SK-N-SH treated with all-trans-retinoic acid at 6 μM for 48 hours (cell line): ENCODE measurements at regions not wholly inside any gene's neighbourhood (a gene's known extent, or its start where the extent isn't known, plus 50 kb on each side); places are given as distances from the start of the nearest gene placed in this dataset.

Experiments
- ATAC-seq: fragments of 200-7000 bp; cut with Tn5 transposase; 3 replicates; pipeline ENCODE4 v1.9.1; 2020; ENCODE audit warnings: mild to moderate bottlenecking, moderate library complexity
- ARNTL ChIP-seq: fragments of 450-650 bp; formaldehyde crosslinking; IDR thresholded peaks from 2 replicates; pipeline ENCODE4 v1.5.0; 2020; ENCODE audit warnings: low read depth, mild to moderate bottlenecking, moderate library complexity, borderline replicate concordance
- BACH2 ChIP-seq: fragments of 250-450 bp; sonication (Bioruptor Pico); IDR thresholded peaks from 2 replicates; pipeline ENCODE4 v1.9.0; 2021; ENCODE audit warnings: mild to moderate bottlenecking, borderline replicate concordance
- CSDC2 ChIP-seq: fragments of 250-450 bp; sonication (Bioruptor Pico); IDR thresholded peaks from 2 replicates; pipeline ENCODE4 v1.5.0; 2020; ENCODE audit warnings: mild to moderate bottlenecking, moderate library complexity
- CSRNP3 ChIP-seq: fragments of 250-450 bp; sonication (Bioruptor Pico); IDR thresholded peaks from 2 replicates; pipeline ENCODE4 v1.5.1; 2021; ENCODE audit warnings: mild to moderate bottlenecking, moderate library complexity
- ESRRG ChIP-seq: fragments of 250-450 bp; sonication (Bioruptor Pico); IDR thresholded peaks from 2 replicates; pipeline ENCODE4 v1.6.1; 2021; ENCODE audit warnings: mild to moderate bottlenecking
- GLIS3 ChIP-seq: fragments of 250-450 bp; sonication (Bioruptor Pico); IDR thresholded peaks from 2 replicates; pipeline ENCODE4 v1.5.0; 2020; ENCODE audit warnings: mild to moderate bottlenecking, moderate library complexity
- ISL1 ChIP-seq: fragments of 250-450 bp; sonication (Bioruptor Pico); IDR thresholded peaks from 2 replicates; pipeline ENCODE4 v2.1.2; 2022; ENCODE audit warnings: mild to moderate bottlenecking, moderate library complexity
- OSR1 ChIP-seq: fragments of 250-450 bp; sonication (Bioruptor Pico); IDR thresholded peaks from 2 replicates; pipeline ENCODE4 v1.8.0; 2022; ENCODE audit warnings: moderate library complexity, mild to moderate bottlenecking, inconsistent platforms
- POU6F1 ChIP-seq: fragments of 250-450 bp; sonication (Bioruptor Pico); IDR thresholded peaks from 2 replicates; pipeline ENCODE4 v1.8.0; 2021; ENCODE audit warnings: low read depth, mild to moderate bottlenecking, moderate library complexity, borderline replicate concordance
- PPARA ChIP-seq: fragments of 250-450 bp; sonication (Bioruptor Pico); IDR thresholded peaks from 2 replicates; pipeline ENCODE4 v1.5.0; 2020; ENCODE audit warnings: mild to moderate bottlenecking, borderline replicate concordance
- RARB ChIP-seq: fragments of 250-450 bp; sonication (Bioruptor Pico); IDR thresholded peaks from 2 replicates; pipeline ENCODE4 v1.8.0; 2021; ENCODE audit warnings: mild to moderate bottlenecking, moderate library complexity
- SNAI2 ChIP-seq: fragments of 250-450 bp; sonication (Bioruptor Pico); IDR thresholded peaks from 2 replicates; pipeline ENCODE4 v1.5.0; 2020; ENCODE audit warnings: mild to moderate bottlenecking, moderate library complexity
- TCF4 ChIP-seq: fragments of 250-450 bp; sonication (Bioruptor Pico); IDR thresholded peaks from 2 replicates; pipeline ENCODE4 v1.8.0; 2021; ENCODE audit warnings: mild to moderate bottlenecking, moderate library complexity, borderline replicate concordance
- TOX ChIP-seq: fragments of 250-450 bp; sonication (Bioruptor Pico); IDR thresholded peaks from 2 replicates; pipeline ENCODE4 v1.8.0; 2021; ENCODE audit warnings: mild to moderate bottlenecking, moderate library complexity, borderline replicate concordance
- TSHZ2 ChIP-seq: fragments of 250-450 bp; sonication (Bioruptor Pico); IDR thresholded peaks from 2 replicates; pipeline ENCODE4 v1.5.0; 2020; ENCODE audit warnings: mild to moderate bottlenecking, moderate library complexity
- ZFP3 ChIP-seq: fragments of 250-450 bp; sonication (Bioruptor Pico); IDR thresholded peaks from 2 replicates; pipeline ENCODE4 v1.5.0; 2020; ENCODE audit warnings: mild to moderate bottlenecking, moderate library complexity
- ZFP30 ChIP-seq: fragments of 450-650 bp; formaldehyde crosslinking; IDR thresholded peaks from 2 replicates; pipeline ENCODE4 v1.5.0; 2022; ENCODE audit warnings: mild to moderate bottlenecking, moderate library complexity
- ZNF565 ChIP-seq: fragments of 450-650 bp; formaldehyde crosslinking; conservative IDR thresholded peaks from 2 replicates; pipeline ENCODE4 v1.5.0; 2020; ENCODE audit warnings: low read depth, mild to moderate bottlenecking, moderate library complexity
- ZNF70 ChIP-seq: fragments of 450-650 bp; formaldehyde crosslinking; IDR thresholded peaks from 2 replicates; pipeline ENCODE4 v1.5.0; 2020; ENCODE audit warnings: mild to moderate bottlenecking, moderate library complexity
- ZNF8 ChIP-seq: fragments of 450-650 bp; formaldehyde crosslinking; IDR thresholded peaks from 2 replicates; pipeline ENCODE4 v1.5.0; 2020; ENCODE audit warnings: mild to moderate bottlenecking, moderate library complexity

- no peak for TF ChIP-seq TCF4 (CRISPR knock-in tag)
- TF ChIP-seq CSRNP3 = no peak
- TF ChIP-seq ZNF8 (CRISPR knock-in tag) = no peak
- no peak for ATAC-seq
Measured at GRCh38 chr2:198957181-198957580, 500.6 kb downstream of the SATB2 start.

- no peak for ATAC-seq
- TF ChIP-seq BACH2 (CRISPR knock-in tag) = no peak
- TF ChIP-seq ZFP30 (CRISPR knock-in tag) = no peak
Measured at GRCh38 chr2:198953328-198953727, 504.4 kb downstream of the SATB2 start.

DNA sequence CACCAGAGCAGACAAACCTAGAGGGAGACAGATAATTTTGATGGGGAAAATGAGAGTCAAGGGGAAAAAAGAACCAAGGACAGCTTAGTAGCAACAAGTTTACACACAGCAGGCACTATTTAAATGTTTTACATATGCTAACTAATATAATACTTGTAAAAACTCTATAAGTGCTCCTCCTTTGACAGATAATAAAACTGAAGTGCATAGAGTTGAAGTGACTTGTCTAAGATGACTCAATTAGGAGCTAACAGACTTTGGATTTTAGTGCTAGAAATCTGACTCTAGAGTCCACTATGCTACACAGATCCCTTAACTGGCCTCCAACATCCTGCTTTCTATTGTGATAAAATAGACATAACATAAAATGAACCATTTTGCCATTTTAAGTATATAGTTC, 506.9 kb downstream of the SATB2 start:
- no peak for TF ChIP-seq OSR1 (CRISPR knock-in tag)
- no peak for TF ChIP-seq CSDC2 (CRISPR knock-in tag)
- TF ChIP-seq, all 23 proteins: peak for 0
- no peak for ATAC-seq

DNA sequence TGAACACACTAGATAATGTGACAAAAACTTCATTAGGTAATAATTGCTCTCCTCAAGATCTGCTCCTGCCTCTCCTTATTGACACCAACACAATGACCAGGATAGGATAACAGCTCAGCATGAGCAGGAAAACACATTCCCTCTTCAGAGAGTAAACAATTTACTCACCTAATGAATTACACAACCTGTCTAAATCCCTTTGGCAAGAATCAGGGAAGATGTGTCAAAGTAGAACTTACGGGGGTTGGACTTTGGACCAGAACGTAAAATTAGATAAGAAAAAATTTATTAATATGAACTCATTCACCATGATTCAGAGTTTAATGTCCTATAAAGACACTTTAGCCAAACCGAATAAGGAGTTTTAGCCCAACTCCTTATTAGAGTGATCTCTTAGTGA, 512.2 kb downstream of the SATB2 start:
- TF ChIP-seq TSHZ2 (CRISPR knock-in tag) (no peak), CSRNP3 (no peak), RARB (no peak), ZNF70 (CRISPR knock-in tag) (no peak), ZNF565 (CRISPR knock-in tag) (no peak), ZNF8 (CRISPR knock-in tag) (no peak)
- TF ChIP-seq, all 23 proteins: peak for 0
- no peak for ATAC-seq

- no peak for ATAC-seq
- TF ChIP-seq TOX (CRISPR knock-in tag) (no peak), SNAI2 (CRISPR knock-in tag) (no peak), GLIS3 (CRISPR knock-in tag) (no peak), CSDC2 (CRISPR knock-in tag) (no peak), ZFP3 (no peak), ZNF70 (CRISPR knock-in tag) (no peak), POU6F1 (no peak)
Measured at GRCh38 chr2:198930170-198930569, 527.6 kb downstream of the SATB2 start.

DNA sequence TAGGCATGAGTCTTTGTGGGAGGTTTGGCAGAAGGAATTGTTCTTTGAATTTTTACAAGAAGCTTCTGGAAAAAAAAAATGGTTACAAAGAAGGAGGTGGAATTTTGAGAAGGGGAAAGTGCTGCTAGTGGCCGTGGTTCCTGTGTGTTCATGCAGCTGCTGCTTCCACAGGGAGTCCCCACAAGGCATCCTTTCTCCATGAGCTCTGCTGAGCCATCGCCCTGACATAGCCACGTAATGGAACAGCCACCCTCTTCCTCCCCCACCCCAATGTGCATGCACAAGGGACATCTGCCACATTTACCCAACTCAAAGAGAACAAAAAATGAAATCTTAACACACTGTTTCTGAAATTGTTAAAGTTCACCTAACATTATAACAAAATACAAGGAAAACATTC, 529.7 kb downstream of the SATB2 start:
- no peak for TF ChIP-seq CSRNP3
- TF ChIP-seq ISL1 (CRISPR knock-in tag) = no peak
- TF ChIP-seq ZFP30 (CRISPR knock-in tag) = no peak
- no peak for TF ChIP-seq PPARA
- TF ChIP-seq SNAI2 (CRISPR knock-in tag) = no peak
- no peak for TF ChIP-seq ARNTL
- no peak for TF ChIP-seq ESRRG (CRISPR knock-in tag)
- TF ChIP-seq ZNF8 (CRISPR knock-in tag) = no peak
- no peak for TF ChIP-seq ZFP3
- ATAC-seq = no peak
